ENCODE measurements at regions not wholly inside any gene's neighbourhood (a gene's known extent, or its start where the extent isn't known, plus 50 kb on each side); places are given as distances from the start of the nearest gene placed in this dataset.
A peak's percentile ranks its signal among the peaks of the same experiment; 100 is the strongest.

DNA sequence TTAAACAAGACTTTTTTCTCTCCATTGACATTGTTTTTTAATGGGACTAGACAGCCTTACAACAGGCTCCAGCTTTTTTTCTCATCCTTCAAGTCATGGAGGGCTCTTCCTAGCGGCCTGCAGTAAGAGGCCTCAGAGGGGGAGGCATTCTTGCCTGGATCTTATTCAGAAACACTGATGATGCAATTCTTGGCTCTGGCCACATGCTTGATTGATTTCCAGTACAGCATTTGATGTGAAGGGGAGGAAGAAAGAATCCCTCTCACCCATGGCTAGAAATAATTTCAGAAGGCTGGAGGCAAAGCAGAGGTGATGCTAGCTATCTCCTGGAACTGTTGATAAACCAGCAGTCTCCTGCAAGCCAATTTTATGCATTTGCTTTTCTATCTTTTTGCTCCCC, 324.8 kb downstream of the PRELID2 start:
- H3K9me3 ChIP-seq (ENCODE audit: low read depth), result no peaks in the 10 kb centered on the region
- no peak overlapping the region for H3K27ac ChIP-seq
- H3K36me3 ChIP-seq, result no peaks in the 10 kb centered on the region
- DNase-seq (ENCODE audit: low read depth in 1 of 2, low spot score in 1 of 2), result peak in 1 of 2 donors; percentile 76
- no peaks in the 10 kb centered on the region for H3K27me3 ChIP-seq
- no peak overlapping the region for H3K4me3 ChIP-seq
- TF ChIP-seq CTCF (IDR thresholded peaks at IDR 0.05; ENCODE audit: low read depth, low read length), result no peak
- H3K4me1 ChIP-seq (ENCODE audit: low read depth), result peaks cover 8% of the 10 kb centered on the region

DNA sequence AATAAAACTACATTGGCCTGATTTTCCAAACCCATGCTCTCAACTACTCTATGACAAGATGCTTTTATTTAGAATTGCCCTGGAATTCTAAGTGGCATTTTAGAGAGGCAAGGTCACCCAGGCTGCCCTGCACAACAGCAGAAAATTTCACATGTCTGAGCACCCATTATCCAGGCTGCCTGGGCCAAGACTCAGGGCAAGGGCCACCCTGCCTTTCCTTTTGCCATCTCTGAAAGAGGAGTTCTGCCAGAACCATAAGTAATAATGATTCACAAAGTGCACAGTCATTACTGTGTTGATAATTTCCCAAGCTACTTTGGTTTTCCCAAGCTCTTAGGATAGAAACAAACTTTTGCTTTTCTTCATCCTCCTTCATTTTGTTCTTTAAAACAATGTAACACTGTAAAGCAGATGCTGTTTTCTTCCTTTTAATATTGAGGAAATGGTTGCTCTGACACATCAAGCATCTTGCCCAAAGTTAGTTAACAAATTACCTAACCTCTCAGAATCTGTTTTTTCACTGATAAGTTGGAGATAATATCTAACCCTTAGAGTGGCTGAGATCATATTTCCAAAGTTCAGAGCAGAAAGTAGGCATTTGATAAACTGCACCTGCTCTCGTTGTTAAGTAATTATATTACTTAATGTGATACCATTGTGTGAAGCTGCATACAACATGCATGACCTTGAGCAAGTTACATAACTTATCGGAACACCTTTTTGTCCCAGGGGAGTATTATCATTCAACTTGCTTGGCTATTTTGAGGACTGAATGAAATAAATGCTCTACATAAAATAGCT, 325.6 kb downstream of the PRELID2 start:
- no peaks in the 10 kb centered on the region for H3K36me3 ChIP-seq
- DNase-seq (ENCODE audit: low read depth in 1 of 2, low spot score in 1 of 2), result no peak
- H3K4me1 ChIP-seq (ENCODE audit: low read depth), result peaks cover 8% of the 10 kb centered on the region
- no peak overlapping the region for H3K4me3 ChIP-seq
- no peaks in the 10 kb centered on the region for H3K9me3 ChIP-seq (ENCODE audit: low read depth)
- H3K27me3 ChIP-seq, result no peaks in the 10 kb centered on the region
- H3K27ac ChIP-seq, result no peak overlapping the region
- TF ChIP-seq CTCF (IDR thresholded peaks at IDR 0.05; ENCODE audit: low read depth, low read length), result no peak

DNA sequence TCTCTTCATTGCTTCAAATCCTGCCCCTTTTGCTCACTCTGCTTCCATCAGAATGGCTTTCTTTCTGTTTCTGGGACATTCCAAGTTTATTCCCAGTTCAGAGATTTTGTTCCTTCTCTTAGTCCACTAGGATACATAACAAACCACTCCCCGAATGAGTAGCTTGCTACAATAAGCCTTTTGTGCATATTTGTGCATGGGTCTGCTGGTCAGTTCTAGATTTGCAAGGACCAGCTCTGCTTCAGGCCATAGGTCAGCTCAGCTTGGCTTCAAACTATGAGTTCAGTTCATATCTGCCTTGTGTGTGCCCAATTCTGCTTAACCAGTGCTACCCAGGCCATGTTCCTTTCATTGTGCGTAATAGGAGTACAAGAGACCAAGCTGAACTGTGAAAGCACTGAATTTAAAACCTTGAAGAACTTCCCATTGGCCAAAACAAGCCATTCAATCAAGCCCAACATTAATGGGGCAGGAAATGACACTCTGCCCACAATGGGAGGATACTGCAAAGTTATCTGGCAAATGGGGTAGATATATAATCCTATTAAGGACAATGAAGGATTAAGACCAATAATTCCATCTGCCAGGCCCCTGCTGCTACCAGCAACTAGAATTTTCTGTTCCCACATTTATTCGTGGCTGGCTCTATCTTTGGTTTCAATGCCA, 328.8 kb downstream of the PRELID2 start:
- no peak overlapping the region for H3K4me3 ChIP-seq
- no peak for DNase-seq (ENCODE audit: low read depth in 1 of 2, low spot score in 1 of 2)
- H3K4me1 ChIP-seq (ENCODE audit: low read depth), result peaks cover 8% of the 10 kb centered on the region
- no peaks in the 10 kb centered on the region for H3K36me3 ChIP-seq
- H3K27me3 ChIP-seq, result no peaks in the 10 kb centered on the region
- no peak overlapping the region for H3K27ac ChIP-seq
- no peak for TF ChIP-seq CTCF (IDR thresholded peaks at IDR 0.05; ENCODE audit: low read depth, low read length)
- H3K9me3 ChIP-seq (ENCODE audit: low read depth), result no peaks in the 10 kb centered on the region

DNA sequence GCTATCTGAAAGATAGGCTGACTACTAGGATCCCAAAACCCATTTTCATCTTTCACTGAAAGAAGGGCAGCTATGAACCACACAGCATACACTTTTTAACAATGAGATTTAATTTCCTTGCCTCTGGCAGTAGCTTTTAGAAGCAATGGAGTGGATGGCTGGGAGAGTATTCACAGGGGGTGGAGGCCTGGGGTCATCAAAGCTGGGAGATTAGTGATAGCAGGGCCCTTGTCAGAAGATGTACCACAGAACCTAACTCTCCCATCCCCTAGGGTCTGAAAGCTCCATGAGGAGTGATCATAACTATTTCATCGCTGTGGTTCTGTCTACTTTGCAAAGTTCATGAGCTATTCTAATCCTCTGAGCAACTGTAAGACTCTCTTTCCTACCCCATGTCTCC, 332.2 kb downstream of the PRELID2 start:
- TF ChIP-seq CTCF (IDR thresholded peaks at IDR 0.05; ENCODE audit: low read depth, low read length), result no peak
- DNase-seq (ENCODE audit: low read depth in 1 of 2, low spot score in 1 of 2), result no peak
- no peaks in the 10 kb centered on the region for H3K4me1 ChIP-seq (ENCODE audit: low read depth)
- no peaks in the 10 kb centered on the region for H3K9me3 ChIP-seq (ENCODE audit: low read depth)
- no peaks in the 10 kb centered on the region for H3K27me3 ChIP-seq
- no peaks in the 10 kb centered on the region for H3K36me3 ChIP-seq
- no peak overlapping the region for H3K27ac ChIP-seq
- H3K4me3 ChIP-seq, result no peak overlapping the region

DNA sequence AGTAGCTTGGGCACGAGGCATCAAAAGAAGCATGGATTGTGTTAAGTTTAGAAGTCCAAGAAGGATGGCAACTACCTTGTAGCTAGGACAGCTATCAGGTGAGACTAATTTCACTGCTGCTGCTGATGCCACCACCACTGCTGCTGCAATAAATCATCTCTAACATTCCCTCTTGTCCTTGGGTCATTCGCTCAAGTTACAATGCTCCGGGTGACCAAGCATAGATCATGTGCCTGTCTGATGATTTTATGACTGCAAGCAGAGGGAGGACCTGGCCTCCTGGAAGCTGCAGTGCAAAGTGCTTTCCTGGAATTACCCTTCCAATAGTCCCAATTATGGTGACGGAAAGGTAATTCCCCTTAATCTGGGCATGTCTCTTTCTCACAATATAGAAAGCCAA, 334.4 kb downstream of the PRELID2 start:
- H3K4me1 ChIP-seq (ENCODE audit: low read depth), result no peaks in the 10 kb centered on the region
- no peaks in the 10 kb centered on the region for H3K27me3 ChIP-seq
- no peaks in the 10 kb centered on the region for H3K36me3 ChIP-seq
- H3K4me3 ChIP-seq, result no peak overlapping the region
- no peak for DNase-seq (ENCODE audit: low read depth in 1 of 2, low spot score in 1 of 2)
- TF ChIP-seq CTCF (IDR thresholded peaks at IDR 0.05; ENCODE audit: low read depth, low read length), result no peak
- no peaks in the 10 kb centered on the region for H3K9me3 ChIP-seq (ENCODE audit: low read depth)
- no peak overlapping the region for H3K27ac ChIP-seq

All from cardiac muscle cell (in vitro differentiated cells and primary cell).